ENCODE measurements at regions not wholly inside any gene's neighbourhood (a gene's known extent, or its start where the extent isn't known, plus 50 kb on each side); places are given as distances from the start of the nearest gene placed in this dataset.
"Not testable (repeated sequence)": the region's sequence is repeated elsewhere in the genome, so short reads cannot be mapped to it uniquely, and the experiment has no call there.

- peak in 1 of 2 donors; percentile 67 for DNase-seq (ENCODE audit: low spot score in 2 of 2)
- intact Hi-C loops (cut with DNase I); H3K36me3 ChIP-seq; H3K4me3 ChIP-seq; H3K9me3 ChIP-seq; H3K27me3 ChIP-seq: not testable (repeated sequence)
- Histone ChIP-seq H3K27ac (peak overlapping the region; percentile 27 to 60), H3K4me1 (peaks cover 4 to 12% of the 10 kb centered on the region in 2 donors)
These were observed 124.1 kb upstream of the AKAP13 start for GRCh38 chr15:85256009-85256997.

DNA sequence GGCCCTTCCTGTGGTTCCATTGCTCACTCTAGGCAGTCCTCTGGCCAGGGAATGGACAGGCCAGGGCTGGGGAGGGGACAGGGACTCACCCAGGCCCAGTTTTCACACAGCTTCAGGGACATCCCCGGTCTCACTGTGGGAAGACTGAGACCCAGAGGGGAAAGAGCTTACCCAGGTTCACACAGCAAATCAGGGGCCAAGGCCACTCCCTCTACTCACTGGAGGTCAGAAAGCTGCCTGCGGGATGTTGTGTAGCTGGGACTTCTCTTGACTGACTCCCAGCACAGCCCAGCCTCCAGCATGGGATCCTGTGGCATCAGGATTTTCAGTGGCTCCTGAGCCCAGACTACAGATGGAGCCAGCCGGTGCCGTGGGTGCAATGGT lies 122.3 kb upstream of the AKAP13 start:
- H3K27me3 ChIP-seq; intact Hi-C loops (cut with DNase I); H3K36me3 ChIP-seq; H3K27ac ChIP-seq; H3K4me3 ChIP-seq; DNase-seq (ENCODE audit: low spot score in 2 of 2); H3K9me3 ChIP-seq: not testable (repeated sequence)
- H3K4me1 ChIP-seq = peaks cover 4 to 12% of the 10 kb centered on the region in 2 donors

- H3K27me3 ChIP-seq; H3K4me3 ChIP-seq; H3K9me3 ChIP-seq; H3K36me3 ChIP-seq; intact Hi-C loops (cut with DNase I); DNase-seq (ENCODE audit: low spot score in 2 of 2); H3K27ac ChIP-seq: not testable (repeated sequence)
- H3K4me1 ChIP-seq = peaks cover 4 to 12% of the 10 kb centered on the region in 2 donors
These were observed 121.7 kb upstream of the AKAP13 start for GRCh38 chr15:85258559-85259209.

DNA sequence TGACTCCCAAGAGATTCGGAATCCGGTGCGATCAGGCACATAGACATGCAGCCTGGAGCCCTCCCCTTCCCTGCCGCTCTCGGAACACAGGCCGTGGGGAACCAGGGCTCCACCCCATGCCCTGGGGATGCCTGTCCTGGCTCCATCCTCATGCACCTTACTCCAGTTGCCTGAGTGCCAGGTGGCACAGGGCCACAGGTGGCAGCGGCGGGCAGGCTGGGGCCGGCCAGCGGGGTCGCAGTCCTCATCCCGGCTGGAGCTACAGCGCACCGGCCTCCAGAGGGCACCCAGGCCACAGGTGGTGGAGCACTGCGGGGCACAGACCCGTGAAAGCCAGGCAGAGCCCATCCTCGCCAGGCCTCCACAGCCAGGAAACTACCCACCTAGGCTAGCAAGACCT lies 119.9 kb upstream of the AKAP13 start:
- H3K27me3 ChIP-seq; H3K9me3 ChIP-seq; H3K27ac ChIP-seq; H3K4me3 ChIP-seq; intact Hi-C loops (cut with DNase I); H3K36me3 ChIP-seq; H3K4me1 ChIP-seq; DNase-seq (ENCODE audit: low spot score in 2 of 2): not testable (repeated sequence)

- H3K27ac ChIP-seq; H3K27me3 ChIP-seq; H3K36me3 ChIP-seq; intact Hi-C loops (cut with DNase I); H3K9me3 ChIP-seq; H3K4me1 ChIP-seq; DNase-seq (ENCODE audit: low spot score in 2 of 2); H3K4me3 ChIP-seq: not testable (repeated sequence)
These were observed 117.8 kb upstream of the AKAP13 start for GRCh38 chr15:85262461-85263055.

- DNase-seq (ENCODE audit: low spot score in 2 of 2); H3K36me3 ChIP-seq; H3K27me3 ChIP-seq; H3K9me3 ChIP-seq; H3K27ac ChIP-seq; intact Hi-C loops (cut with DNase I); H3K4me3 ChIP-seq; H3K4me1 ChIP-seq: not testable (repeated sequence)
These were observed 116.5 kb upstream of the AKAP13 start for GRCh38 chr15:85263842-85264440.

DNA sequence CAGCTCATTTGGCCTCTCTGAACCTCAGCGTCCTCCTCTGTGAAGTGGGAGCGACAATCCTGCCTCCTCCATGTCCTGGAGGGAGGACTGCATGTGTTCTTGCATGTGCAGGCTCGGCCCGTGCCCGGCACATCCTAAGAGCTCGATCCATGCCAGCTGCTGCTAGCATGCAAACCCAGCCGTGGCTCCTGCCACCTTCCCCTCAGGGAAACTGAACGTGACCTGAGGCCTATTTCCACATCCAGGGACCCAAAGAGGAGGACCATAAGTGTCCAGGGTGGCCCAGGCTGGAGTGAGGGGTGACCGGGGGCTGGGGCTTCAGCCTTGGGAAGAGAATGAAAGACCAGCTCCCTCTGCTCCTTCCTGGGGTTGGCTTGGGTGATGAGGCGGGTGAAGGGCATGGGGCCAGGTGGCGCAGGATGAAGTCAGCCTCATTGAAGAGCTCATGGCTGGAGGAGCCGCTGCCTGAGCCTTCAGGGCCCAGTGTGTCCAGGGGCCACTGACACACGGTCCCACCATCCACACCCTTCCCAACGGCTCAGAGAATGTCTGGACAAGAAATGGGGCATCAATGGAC lies 115.7 kb upstream of the AKAP13 start:
- intact Hi-C loops (cut with DNase I); H3K27me3 ChIP-seq; H3K9me3 ChIP-seq; DNase-seq (ENCODE audit: low spot score in 2 of 2); H3K27ac ChIP-seq; H3K4me3 ChIP-seq; H3K4me1 ChIP-seq; H3K36me3 ChIP-seq: not testable (repeated sequence)

GRCh38 chr15:85267158-85267857 lies 113.1 kb upstream of the AKAP13 start:
- H3K4me1 ChIP-seq; intact Hi-C loops (cut with DNase I); DNase-seq (ENCODE audit: low spot score in 2 of 2); H3K9me3 ChIP-seq; H3K4me3 ChIP-seq; H3K27ac ChIP-seq; H3K36me3 ChIP-seq; H3K27me3 ChIP-seq: not testable (repeated sequence)

GRCh38 chr15:85274315-85275050 lies 105.9 kb upstream of the AKAP13 start:
- Histone ChIP-seq H3K27ac (no peak overlapping the region), H3K4me1 (no peaks in the 10 kb centered on the region), H3K9me3 (no peaks in the 10 kb centered on the region), H3K36me3 (no peaks in the 10 kb centered on the region), H3K27me3 (no peaks in the 10 kb centered on the region), H3K4me3 (no peak overlapping the region)
- no peak for DNase-seq (ENCODE audit: low spot score in 2 of 2)
- TF ChIP-seq, protein P1, sequence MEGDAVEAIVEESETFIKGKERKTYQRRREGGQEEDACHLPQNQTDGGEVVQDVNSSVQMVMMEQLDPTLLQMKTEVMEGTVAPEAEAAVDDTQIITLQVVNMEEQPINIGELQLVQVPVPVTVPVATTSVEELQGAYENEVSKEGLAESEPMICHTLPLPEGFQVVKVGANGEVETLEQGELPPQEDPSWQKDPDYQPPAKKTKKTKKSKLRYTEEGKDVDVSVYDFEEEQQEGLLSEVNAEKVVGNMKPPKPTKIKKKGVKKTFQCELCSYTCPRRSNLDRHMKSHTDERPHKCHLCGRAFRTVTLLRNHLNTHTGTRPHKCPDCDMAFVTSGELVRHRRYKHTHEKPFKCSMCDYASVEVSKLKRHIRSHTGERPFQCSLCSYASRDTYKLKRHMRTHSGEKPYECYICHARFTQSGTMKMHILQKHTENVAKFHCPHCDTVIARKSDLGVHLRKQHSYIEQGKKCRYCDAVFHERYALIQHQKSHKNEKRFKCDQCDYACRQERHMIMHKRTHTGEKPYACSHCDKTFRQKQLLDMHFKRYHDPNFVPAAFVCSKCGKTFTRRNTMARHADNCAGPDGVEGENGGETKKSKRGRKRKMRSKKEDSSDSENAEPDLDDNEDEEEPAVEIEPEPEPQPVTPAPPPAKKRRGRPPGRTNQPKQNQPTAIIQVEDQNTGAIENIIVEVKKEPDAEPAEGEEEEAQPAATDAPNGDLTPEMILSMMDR (IDR thresholded peaks at IDR 0.05) = no peak
- intact Hi-C loops (cut with DNase I) = no loop called here

Data from ascending aorta (tissue), 2 donors.